IPS-18c (cell line): ENCODE measurements at regions not wholly inside any gene's neighbourhood (a gene's known extent, or its start where the extent isn't known, plus 50 kb on each side); places are given as distances from the start of the nearest gene placed in this dataset.

Experiments
- H3K4me3 ChIP-seq: 2 replicates; pipeline ENCODE4 v1.7.0; 2013; ENCODE audit warnings: low read depth, mild to moderate bottlenecking, low read length, moderate library complexity; ENCODE audit not compliant: insufficient read depth
- H3K9me3 ChIP-seq: one replicate; pipeline ENCODE4 v1.6.1; 2013; ENCODE audit warnings: mild to moderate bottlenecking, low read length, moderate library complexity; ENCODE audit not compliant: control insufficient read depth, insufficient read depth

DNA sequence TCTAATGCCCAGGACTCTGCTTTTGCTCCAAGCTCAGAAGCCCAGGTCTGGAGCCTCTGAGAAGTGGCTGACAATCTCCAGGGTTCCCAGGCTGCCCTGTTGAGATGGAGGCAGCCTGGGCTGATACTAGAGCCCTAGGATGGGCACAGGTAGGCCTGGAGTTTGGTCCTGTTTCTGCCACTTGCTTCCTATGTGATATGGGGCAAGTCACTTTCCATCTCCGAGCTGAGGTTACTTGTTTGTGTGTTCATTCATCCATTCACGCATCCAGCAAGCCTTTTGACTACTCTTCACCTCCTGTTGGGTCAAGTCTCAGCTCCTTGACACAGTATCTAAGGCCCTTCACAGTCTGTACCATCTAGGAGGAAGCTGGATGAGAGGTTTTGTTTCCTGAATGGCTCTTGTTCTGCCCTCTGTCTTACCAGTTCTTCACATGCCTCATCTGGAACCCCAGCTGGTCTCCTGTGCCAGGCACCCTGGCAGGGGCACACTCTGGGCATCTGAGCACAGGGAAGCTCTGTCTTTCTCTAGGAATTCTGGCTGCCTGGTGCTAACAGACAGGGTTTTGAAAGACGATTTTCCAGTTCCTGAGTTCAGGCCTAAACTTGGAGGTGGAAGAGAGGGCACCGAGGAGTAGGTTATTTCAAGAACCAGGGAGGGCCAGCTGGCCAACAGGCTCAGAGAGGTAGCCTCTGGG lies 53.2 kb upstream of the AMPD3 start:
- Histone ChIP-seq H3K4me3 (no peak overlapping the region), H3K9me3 (no peaks in the 10 kb centered on the region)
